ENCODE measurements at regions not wholly inside any gene's neighbourhood (a gene's known extent, or its start where the extent isn't known, plus 50 kb on each side); places are given as distances from the start of the nearest gene placed in this dataset.

GRCh38 chr4:120525106-120525505, 397.4 kb downstream of the PRDM5 start:
- Histone ChIP-seq H3K4me3 (ENCODE audit: low read depth, low read length) (no peak overlapping the region), H3K27me3 (ENCODE audit: control insufficient read depth, insufficient read depth, low read length) (no peaks in the 10 kb centered on the region), H3K36me3 (ENCODE audit: control insufficient read depth, insufficient read depth, low read length) (no peaks in the 10 kb centered on the region)
- TF ChIP-seq, protein P1, sequence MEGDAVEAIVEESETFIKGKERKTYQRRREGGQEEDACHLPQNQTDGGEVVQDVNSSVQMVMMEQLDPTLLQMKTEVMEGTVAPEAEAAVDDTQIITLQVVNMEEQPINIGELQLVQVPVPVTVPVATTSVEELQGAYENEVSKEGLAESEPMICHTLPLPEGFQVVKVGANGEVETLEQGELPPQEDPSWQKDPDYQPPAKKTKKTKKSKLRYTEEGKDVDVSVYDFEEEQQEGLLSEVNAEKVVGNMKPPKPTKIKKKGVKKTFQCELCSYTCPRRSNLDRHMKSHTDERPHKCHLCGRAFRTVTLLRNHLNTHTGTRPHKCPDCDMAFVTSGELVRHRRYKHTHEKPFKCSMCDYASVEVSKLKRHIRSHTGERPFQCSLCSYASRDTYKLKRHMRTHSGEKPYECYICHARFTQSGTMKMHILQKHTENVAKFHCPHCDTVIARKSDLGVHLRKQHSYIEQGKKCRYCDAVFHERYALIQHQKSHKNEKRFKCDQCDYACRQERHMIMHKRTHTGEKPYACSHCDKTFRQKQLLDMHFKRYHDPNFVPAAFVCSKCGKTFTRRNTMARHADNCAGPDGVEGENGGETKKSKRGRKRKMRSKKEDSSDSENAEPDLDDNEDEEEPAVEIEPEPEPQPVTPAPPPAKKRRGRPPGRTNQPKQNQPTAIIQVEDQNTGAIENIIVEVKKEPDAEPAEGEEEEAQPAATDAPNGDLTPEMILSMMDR (IDR thresholded peaks at IDR 0.05; ENCODE audit: insufficient read depth, low read length, severe bottlenecking): no peak
- FAIRE-seq (no peak), DNase-seq (ENCODE audit: low read depth) (no peak)

DNA sequence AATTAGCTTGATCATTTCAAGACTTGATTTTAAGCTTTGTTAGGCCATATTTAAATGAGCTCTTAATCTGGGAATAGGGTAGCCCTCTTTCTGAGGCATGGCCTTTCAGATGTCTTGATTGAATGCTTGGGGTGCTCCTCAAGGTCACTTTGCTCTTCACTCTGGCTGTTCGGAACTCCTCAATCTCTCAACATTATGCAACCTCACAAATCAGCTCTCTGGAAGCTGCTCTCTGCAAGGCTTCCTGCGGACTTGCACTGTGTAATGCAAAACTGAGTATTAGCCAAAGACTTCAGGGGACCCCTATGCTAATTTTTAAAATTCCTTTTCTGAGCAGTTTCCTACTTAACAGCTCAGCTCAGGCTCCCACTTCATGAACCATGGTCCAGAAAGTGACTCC, 398.3 kb downstream of the PRDM5 start:
- no peak overlapping the region for H3K4me3 ChIP-seq (ENCODE audit: low read depth, low read length)
- no peaks in the 10 kb centered on the region for H3K36me3 ChIP-seq (ENCODE audit: control insufficient read depth, insufficient read depth, low read length)
- no peak for DNase-seq (ENCODE audit: low read depth)
- no peaks in the 10 kb centered on the region for H3K27me3 ChIP-seq (ENCODE audit: control insufficient read depth, insufficient read depth, low read length)
- TF ChIP-seq, protein P1 (IDR thresholded peaks at IDR 0.05; ENCODE audit: insufficient read depth, low read length, severe bottlenecking): no peak
- FAIRE-seq: no peak

DNA sequence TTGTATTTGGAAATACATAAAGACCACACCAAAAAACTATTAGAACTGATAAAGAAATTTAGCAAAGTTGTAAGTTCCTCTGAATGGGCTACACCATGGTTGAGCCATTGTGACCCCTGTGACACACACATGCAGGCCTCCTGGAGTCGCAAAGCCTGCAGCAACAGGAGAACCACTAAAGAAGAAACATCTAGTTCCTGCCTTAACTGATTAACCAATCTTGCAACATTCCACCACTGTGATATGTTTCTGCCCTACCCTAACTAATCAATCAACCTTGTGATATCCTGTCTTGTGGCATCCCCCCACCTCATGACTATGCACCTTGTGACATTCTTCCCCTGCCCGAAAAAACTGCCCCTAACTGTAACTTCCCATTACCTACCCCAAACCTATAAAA, 401.8 kb downstream of the PRDM5 start:
- Histone ChIP-seq H3K36me3 (ENCODE audit: control insufficient read depth, insufficient read depth, low read length) (no peaks in the 10 kb centered on the region), H3K4me3 (ENCODE audit: low read depth, low read length) (no peak overlapping the region), H3K27me3 (ENCODE audit: control insufficient read depth, insufficient read depth, low read length) (no peaks in the 10 kb centered on the region)
- no peak for DNase-seq (ENCODE audit: low read depth)
- no peak for FAIRE-seq
- TF ChIP-seq, protein P1 (IDR thresholded peaks at IDR 0.05; ENCODE audit: insufficient read depth, low read length, severe bottlenecking): no peak

GRCh38 chr4:120517966-120518365, 404.6 kb downstream of the PRDM5 start:
- peak overlapping the region; percentile 7 for H3K4me3 ChIP-seq (ENCODE audit: low read depth, low read length)
- H3K36me3 ChIP-seq (ENCODE audit: control insufficient read depth, insufficient read depth, low read length): no peaks in the 10 kb centered on the region
- DNase-seq (ENCODE audit: low read depth) (peak; percentile 77), FAIRE-seq (no peak)
- no peaks in the 10 kb centered on the region for H3K27me3 ChIP-seq (ENCODE audit: control insufficient read depth, insufficient read depth, low read length)
- TF ChIP-seq, protein P1 (IDR thresholded peaks at IDR 0.05; ENCODE audit: insufficient read depth, low read length, severe bottlenecking): no peak

DNA sequence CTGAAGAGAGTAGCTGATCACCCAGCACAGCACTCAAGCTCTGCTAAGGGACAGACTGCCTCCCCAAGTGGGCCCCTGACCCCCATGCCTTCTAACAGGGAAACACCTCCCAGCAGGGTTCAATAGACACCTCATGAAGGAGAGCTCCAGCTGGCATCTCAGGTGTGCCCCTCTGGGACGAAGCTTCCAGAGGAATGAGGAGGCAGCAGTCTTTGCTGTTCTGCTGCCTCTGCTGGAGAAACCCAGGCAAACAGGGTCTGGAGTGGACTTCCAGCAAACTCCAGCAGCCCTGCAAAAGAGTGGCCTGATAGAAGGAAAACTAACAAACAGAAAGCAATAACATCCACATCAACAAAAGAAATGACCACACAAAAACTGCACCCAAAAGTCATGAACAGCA, 412.8 kb downstream of the PRDM5 start:
- Histone ChIP-seq H3K27me3 (ENCODE audit: control insufficient read depth, insufficient read depth, low read length) (no peaks in the 10 kb centered on the region), H3K4me3 (ENCODE audit: low read depth, low read length) (no peak overlapping the region), H3K36me3 (ENCODE audit: control insufficient read depth, insufficient read depth, low read length) (no peaks in the 10 kb centered on the region)
- TF ChIP-seq, protein P1 (IDR thresholded peaks at IDR 0.05; ENCODE audit: insufficient read depth, low read length, severe bottlenecking): no peak
- DNase-seq (ENCODE audit: low read depth) (no peak), FAIRE-seq (no peak)

- no peak for FAIRE-seq
- TF ChIP-seq, protein P1 (IDR thresholded peaks at IDR 0.05; ENCODE audit: insufficient read depth, low read length, severe bottlenecking): no peak
- no peak overlapping the region for H3K4me3 ChIP-seq (ENCODE audit: low read depth, low read length)
- no peaks in the 10 kb centered on the region for H3K27me3 ChIP-seq (ENCODE audit: control insufficient read depth, insufficient read depth, low read length)
- DNase-seq (ENCODE audit: low read depth): no peak
- no peaks in the 10 kb centered on the region for H3K36me3 ChIP-seq (ENCODE audit: control insufficient read depth, insufficient read depth, low read length)
Measured at GRCh38 chr4:120509222-120509621, 413.3 kb downstream of the PRDM5 start.
